Ishikawa (cell line): ENCODE measurements at regions not wholly inside any gene's neighbourhood (a gene's known extent, or its start where the extent isn't known, plus 50 kb on each side); places are given as distances from the start of the nearest gene placed in this dataset.

Experiments used
- CEBPB ChIP-seq: IDR thresholded peaks from 2 replicates; pipeline ENCODE4 v1.6.1; 2012
- CREB1 ChIP-seq: IDR thresholded peaks from 2 replicates; pipeline ENCODE4 v1.6.1; 2012; ENCODE audit warnings: low read depth
- EGR1 ChIP-seq: IDR thresholded peaks from 2 replicates; pipeline ENCODE4 v1.6.1; 2012
- EP300 ChIP-seq: IDR thresholded peaks from 2 replicates; pipeline ENCODE4 v1.6.1; 2012; ENCODE audit warnings: borderline replicate concordance
- FOXM1 ChIP-seq: IDR thresholded peaks from 2 replicates; pipeline ENCODE4 v1.6.1; 2012; ENCODE audit warnings: low read depth, borderline replicate concordance
- NFIC ChIP-seq: IDR thresholded peaks from 2 replicates; pipeline ENCODE4 v1.6.1; 2012
- RAD21 ChIP-seq: IDR thresholded peaks from 2 replicates; pipeline ENCODE4 v1.6.1; 2012; ENCODE audit warnings: low read depth
- TAF1 ChIP-seq: IDR thresholded peaks from 2 replicates; pipeline ENCODE4 v1.6.1; 2012; ENCODE audit warnings: low read depth, mild to moderate bottlenecking
- TCF12 ChIP-seq: IDR thresholded peaks from 2 replicates; pipeline ENCODE4 v1.6.1; 2012; ENCODE audit warnings: low read depth
- TEAD4 ChIP-seq: IDR thresholded peaks from 2 replicates; pipeline ENCODE4 v1.6.1; 2012
- YY1 ChIP-seq: IDR thresholded peaks from 2 replicates; pipeline ENCODE4 v1.6.1; 2012; ENCODE audit warnings: low read depth
- ZBTB7A ChIP-seq: IDR thresholded peaks from 2 replicates; pipeline ENCODE4 v1.6.1; 2012; ENCODE audit warnings: low read depth
- TF ChIP-seq, protein P1 (sequence below): IDR thresholded peaks from 2 replicates; pipeline ENCODE4 v1.6.1; 2012
- TF ChIP-seq, protein P2 (sequence below): IDR thresholded peaks from 2 replicates; pipeline ENCODE4 v1.6.1; 2012; ENCODE audit warnings: low read depth, mild to moderate bottlenecking
- TF ChIP-seq, protein P3 (sequence below): IDR thresholded peaks from 2 replicates; pipeline ENCODE4 v1.6.1; 2012

GRCh38 chr10:118209215-118209614 is 132.9 kb downstream of the FAM204A start:
- TF ChIP-seq NFIC (no peak), YY1 (no peak), TCF12 (no peak), RAD21 (no peak), ZBTB7A (no peak), EGR1 (no peak), CREB1 (no peak), TEAD4 (no peak), FOXM1 (no peak), TAF1 (no peak), EP300 (no peak)
- TF ChIP-seq, protein P1, sequence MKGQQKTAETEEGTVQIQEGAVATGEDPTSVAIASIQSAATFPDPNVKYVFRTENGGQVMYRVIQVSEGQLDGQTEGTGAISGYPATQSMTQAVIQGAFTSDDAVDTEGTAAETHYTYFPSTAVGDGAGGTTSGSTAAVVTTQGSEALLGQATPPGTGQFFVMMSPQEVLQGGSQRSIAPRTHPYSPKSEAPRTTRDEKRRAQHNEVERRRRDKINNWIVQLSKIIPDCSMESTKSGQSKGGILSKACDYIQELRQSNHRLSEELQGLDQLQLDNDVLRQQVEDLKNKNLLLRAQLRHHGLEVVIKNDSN, result no peak
- TF ChIP-seq, protein P2, sequence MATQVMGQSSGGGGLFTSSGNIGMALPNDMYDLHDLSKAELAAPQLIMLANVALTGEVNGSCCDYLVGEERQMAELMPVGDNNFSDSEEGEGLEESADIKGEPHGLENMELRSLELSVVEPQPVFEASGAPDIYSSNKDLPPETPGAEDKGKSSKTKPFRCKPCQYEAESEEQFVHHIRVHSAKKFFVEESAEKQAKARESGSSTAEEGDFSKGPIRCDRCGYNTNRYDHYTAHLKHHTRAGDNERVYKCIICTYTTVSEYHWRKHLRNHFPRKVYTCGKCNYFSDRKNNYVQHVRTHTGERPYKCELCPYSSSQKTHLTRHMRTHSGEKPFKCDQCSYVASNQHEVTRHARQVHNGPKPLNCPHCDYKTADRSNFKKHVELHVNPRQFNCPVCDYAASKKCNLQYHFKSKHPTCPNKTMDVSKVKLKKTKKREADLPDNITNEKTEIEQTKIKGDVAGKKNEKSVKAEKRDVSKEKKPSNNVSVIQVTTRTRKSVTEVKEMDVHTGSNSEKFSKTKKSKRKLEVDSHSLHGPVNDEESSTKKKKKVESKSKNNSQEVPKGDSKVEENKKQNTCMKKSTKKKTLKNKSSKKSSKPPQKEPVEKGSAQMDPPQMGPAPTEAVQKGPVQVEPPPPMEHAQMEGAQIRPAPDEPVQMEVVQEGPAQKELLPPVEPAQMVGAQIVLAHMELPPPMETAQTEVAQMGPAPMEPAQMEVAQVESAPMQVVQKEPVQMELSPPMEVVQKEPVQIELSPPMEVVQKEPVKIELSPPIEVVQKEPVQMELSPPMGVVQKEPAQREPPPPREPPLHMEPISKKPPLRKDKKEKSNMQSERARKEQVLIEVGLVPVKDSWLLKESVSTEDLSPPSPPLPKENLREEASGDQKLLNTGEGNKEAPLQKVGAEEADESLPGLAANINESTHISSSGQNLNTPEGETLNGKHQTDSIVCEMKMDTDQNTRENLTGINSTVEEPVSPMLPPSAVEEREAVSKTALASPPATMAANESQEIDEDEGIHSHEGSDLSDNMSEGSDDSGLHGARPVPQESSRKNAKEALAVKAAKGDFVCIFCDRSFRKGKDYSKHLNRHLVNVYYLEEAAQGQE, result no peak
- TF ChIP-seq, protein P3, sequence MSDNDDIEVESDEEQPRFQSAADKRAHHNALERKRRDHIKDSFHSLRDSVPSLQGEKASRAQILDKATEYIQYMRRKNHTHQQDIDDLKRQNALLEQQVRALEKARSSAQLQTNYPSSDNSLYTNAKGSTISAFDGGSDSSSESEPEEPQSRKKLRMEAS, result no peak

- TF ChIP-seq RAD21 (no peak), EP300 (no peak), CEBPB (no peak), EGR1 (no peak), TCF12 (no peak), FOXM1 (no peak), CREB1 (no peak), YY1 (no peak)
- TF ChIP-seq, protein P3, result no peak
- TF ChIP-seq, protein P1, result no peak
Observed at GRCh38 chr10:118207470-118208007, 134.6 kb downstream of the FAM204A start.

DNA sequence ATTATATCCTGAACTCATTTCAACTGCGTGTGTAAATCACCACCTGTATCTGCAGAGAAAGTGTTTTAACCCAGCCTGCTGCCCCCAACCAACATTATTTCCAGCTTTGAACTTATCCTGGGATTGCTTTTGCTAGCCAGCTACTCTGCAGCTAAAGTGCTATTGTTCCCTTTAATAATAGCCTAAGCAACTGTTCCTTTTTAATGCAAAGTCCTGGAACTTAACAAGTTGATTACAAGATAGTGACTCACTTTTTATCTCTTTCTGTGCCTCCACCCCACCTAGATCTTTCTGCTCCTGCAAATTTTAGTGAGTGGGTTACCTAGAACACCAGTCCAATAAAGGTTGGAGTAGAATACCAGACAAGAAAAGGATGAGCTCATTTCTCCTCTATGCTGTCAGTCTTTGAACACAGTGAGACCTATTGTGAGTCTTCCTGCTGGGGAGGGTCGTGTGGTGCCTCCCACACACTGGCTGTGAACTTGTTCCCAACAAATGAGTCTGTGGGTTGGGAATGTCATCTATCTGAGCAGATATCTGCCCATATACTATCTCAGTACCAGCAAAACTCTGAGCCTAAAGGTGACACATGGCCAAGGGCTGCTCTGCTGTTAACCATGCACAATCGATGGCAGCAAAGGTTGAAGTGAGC is 137.7 kb downstream of the FAM204A start:
- no peak for TF ChIP-seq CEBPB

DNA sequence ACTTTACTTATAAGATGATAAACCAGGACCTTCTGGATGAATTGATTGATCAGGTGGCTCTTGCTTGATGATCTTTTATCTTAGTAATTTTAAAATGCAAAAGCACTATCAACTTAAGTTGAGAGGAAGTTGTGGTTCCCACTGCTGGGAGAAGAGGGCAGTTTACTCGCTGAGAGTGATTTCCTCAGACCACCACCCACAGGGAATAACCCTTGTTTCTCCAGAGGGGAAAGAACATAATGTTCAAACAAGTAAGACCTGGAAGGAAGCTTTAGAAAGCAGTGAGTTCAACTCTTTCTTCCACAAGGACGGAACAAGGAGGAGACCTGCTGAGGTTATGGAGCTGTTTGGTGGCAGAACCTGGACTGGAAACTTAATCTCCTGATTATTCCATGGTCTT is 138.7 kb downstream of the FAM204A start:
- TF ChIP-seq RAD21, result no peak
- TF ChIP-seq YY1, result no peak
- no peak for TF ChIP-seq CREB1
- no peak for TF ChIP-seq TAF1
- no peak for TF ChIP-seq NFIC
- TF ChIP-seq CEBPB, result no peak
- no peak for TF ChIP-seq ZBTB7A
- TF ChIP-seq, protein P3, result no peak
- no peak for TF ChIP-seq TEAD4
- TF ChIP-seq, protein P2, result no peak
- no peak for TF ChIP-seq TCF12
- no peak for TF ChIP-seq EP300
- no peak for TF ChIP-seq EGR1
- no peak for TF ChIP-seq FOXM1
- TF ChIP-seq, protein P1, result no peak

- TF ChIP-seq, protein P1, result no peak
- TF ChIP-seq, protein P2, result no peak
- TF ChIP-seq ZBTB7A (no peak), TCF12 (no peak), FOXM1 (no peak), TEAD4 (no peak), RAD21 (no peak), EP300 (no peak)
Observed at GRCh38 chr10:118195729-118196128, 146.4 kb downstream of the FAM204A start.
